Psoas muscle (tissue), 7 donors: ENCODE measurements at regions not wholly inside any gene's neighbourhood (a gene's known extent, or its start where the extent isn't known, plus 50 kb on each side); places are given as distances from the start of the nearest gene placed in this dataset.
"Not testable (repeated sequence)": the region's sequence is repeated elsewhere in the genome, so short reads cannot be mapped to it uniquely, and the experiment has no call there.

ENCODE experiments used
- ATAC-seq, 4 donors: fragments of 200-7000 bp; cut with Tn5 transposase; one replicate each; pipeline ENCODE4 v1.9.1; 2020; ENCODE audit warnings: moderate library complexity in 3 of 4, mild to moderate bottlenecking in 2 of 4
- DNase-seq, 2 donors: peaks; one replicate each; pipeline ENCODE4 v3.0.0-alpha.2; 2020
- H3K27ac ChIP-seq: fragments of 200-600 bp; one replicate; pipeline ENCODE4 v1.8.0; 2022
- H3K27me3 ChIP-seq, 3 donors: fragments of 200-600 bp in 1 of 3; one replicate each; pipeline versions ENCODE4 v1.6.1 to v1.8.0; 2013 to 2022; ENCODE audit warnings: low read length in 2 of 3, mild to moderate bottlenecking in 2 of 3, moderate library complexity in 1 of 3; ENCODE audit not compliant: insufficient read depth in 3 of 3
- H3K36me3 ChIP-seq, 2 donors: fragments of 200-600 bp in 1 of 2; one replicate each; pipeline versions ENCODE4 v1.6.1 to v1.8.0; 2013 to 2022; ENCODE audit warnings: low read depth in 1 of 2, mild to moderate bottlenecking in 1 of 2, moderate library complexity in 1 of 2; ENCODE audit not compliant: insufficient read depth in 1 of 2
- H3K4me1 ChIP-seq: fragments of 200-600 bp; one replicate; pipeline ENCODE4 v1.8.0; 2022
- H3K4me3 ChIP-seq: fragments of 200-600 bp; one replicate; pipeline ENCODE4 v1.8.0; 2022; ENCODE audit warnings: mild to moderate bottlenecking
- H3K9me3 ChIP-seq: fragments of 200-600 bp; one replicate; pipeline ENCODE4 v1.8.0; 2022
- WGBS, 3 donors: extraction: QIAGEN DNeasy Blood & Tissue Kit; methylation state at CpG; one replicate each; pipeline versions ENCODE4 v1.1.6 to v1.1.7; 2013; 5-methylcytosine and 5-hydroxymethylcytosine counted together
- intact Hi-C, 2 donors: fragments of 100-400 bp; cut with DNase I; formaldehyde crosslinking; loops; one replicate each; pipeline versions ENCODE4 v1.11.0 to v1.14.2; 2022
- TF ChIP-seq, protein P1 (sequence below): fragments of 200-600 bp; IDR thresholded peaks from one replicate; pipeline ENCODE4 v1.8.0; 2022; ENCODE audit warnings: antibody characterized with exemption
- donor health status: healthy with polysubstance abuse.
- donor health status: DM: no; HTN: no; CAD: no; lungs with moderate emphysema.
- donor health status: Bipolar disorder and iron deficiency.
- donor health status: healthy.
- donor health status: DM: yes; HTN: yes; CAD: no.
- donor health status: DM: no; HTN: no; CAD: no.
- donor health status: DM: yes; HTN: yes; CAD: no.

DNA sequence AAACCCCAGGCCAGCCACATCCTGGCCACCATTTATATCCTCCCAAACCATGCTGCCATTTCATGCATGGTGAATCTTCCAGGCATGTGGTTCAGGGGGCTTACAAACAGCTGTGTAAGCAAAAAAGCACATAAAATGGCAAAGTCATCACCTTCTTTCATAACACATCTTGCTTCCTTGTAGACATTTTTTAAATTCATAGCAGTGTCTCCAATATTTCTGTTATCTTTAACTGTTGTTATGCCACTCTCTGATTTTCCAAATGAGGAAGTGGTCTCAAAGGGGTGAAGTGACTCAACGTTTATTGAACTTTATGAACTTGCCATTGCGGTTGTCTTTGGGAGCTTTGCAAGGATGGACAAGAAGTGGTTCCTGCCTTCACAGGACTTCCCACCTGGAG lies 264.4 kb downstream of the MEX3B start:
- no peak for DNase-seq
- intact Hi-C loops, result no loop called here

DNA sequence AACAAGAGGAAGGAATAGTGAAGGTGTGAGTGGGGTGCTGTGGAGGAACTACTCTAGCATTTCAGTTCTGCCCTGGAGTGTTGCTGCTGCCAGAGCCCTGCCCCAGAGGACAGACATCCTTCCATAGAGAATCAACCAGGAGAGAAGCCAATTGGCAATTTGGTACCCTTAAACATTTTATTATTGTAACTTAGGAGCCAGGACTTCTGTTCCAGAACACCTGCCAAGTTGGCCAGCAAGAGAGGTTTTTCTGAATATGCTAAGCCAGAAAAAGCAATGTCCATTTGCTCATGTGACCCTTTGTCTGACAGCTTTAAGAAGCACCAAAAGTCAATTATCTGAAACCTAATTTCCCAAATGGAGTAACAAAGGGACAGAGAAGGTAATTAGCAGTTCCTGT lies 264.9 kb downstream of the MEX3B start:
- no peak overlapping the region for H3K4me3 ChIP-seq
- H3K36me3 ChIP-seq, result no peaks in the 10 kb centered on the region
- intact Hi-C loops, result no loop called here
- no peaks in the 10 kb centered on the region for H3K27me3 ChIP-seq
- DNase-seq (no peak), ATAC-seq (no peak)
- H3K4me1 ChIP-seq, result no peaks in the 10 kb centered on the region
- H3K9me3 ChIP-seq, result no peaks in the 10 kb centered on the region
- no peak overlapping the region for H3K27ac ChIP-seq
- TF ChIP-seq, protein P1, sequence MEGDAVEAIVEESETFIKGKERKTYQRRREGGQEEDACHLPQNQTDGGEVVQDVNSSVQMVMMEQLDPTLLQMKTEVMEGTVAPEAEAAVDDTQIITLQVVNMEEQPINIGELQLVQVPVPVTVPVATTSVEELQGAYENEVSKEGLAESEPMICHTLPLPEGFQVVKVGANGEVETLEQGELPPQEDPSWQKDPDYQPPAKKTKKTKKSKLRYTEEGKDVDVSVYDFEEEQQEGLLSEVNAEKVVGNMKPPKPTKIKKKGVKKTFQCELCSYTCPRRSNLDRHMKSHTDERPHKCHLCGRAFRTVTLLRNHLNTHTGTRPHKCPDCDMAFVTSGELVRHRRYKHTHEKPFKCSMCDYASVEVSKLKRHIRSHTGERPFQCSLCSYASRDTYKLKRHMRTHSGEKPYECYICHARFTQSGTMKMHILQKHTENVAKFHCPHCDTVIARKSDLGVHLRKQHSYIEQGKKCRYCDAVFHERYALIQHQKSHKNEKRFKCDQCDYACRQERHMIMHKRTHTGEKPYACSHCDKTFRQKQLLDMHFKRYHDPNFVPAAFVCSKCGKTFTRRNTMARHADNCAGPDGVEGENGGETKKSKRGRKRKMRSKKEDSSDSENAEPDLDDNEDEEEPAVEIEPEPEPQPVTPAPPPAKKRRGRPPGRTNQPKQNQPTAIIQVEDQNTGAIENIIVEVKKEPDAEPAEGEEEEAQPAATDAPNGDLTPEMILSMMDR, result no peak

More for the DNA sequence above, 264.4 kb downstream of the MEX3B start:
- H3K9me3 ChIP-seq, result no peaks in the 10 kb centered on the region
- no peaks in the 10 kb centered on the region for H3K27me3 ChIP-seq
- no peaks in the 10 kb centered on the region for H3K4me1 ChIP-seq
- no peak overlapping the region for H3K4me3 ChIP-seq
- WGBS, 3 donors, result 63% methylated on average over 2 of the region's 2 CpGs
- no peaks in the 10 kb centered on the region for H3K36me3 ChIP-seq
- H3K27ac ChIP-seq, result no peak overlapping the region
- TF ChIP-seq, protein P1, result no peak
- no peak for ATAC-seq

DNA sequence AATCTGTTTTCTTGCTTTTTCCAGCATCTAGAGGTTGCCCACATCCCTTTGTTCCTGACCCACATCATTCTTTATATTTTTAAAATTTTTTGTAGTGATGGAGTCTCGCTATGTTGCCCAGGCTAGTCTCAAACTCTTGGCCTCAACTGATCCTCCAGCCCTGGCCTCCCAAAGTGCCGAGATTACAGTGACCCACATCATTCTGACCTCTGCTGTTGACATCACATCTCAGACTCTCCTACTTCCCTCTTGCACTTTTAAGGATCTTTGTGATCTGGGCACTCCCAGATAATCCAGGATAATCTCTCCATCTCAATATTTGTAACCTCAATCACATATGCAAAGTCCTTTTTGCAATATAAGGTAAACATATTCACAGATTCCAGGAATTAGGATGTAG lies 266.6 kb downstream of the MEX3B start:
- intact Hi-C loops, result no loop called here
- no peak for ATAC-seq
- Histone ChIP-seq H3K36me3 (no peaks in the 10 kb centered on the region), H3K27me3 (no peaks in the 10 kb centered on the region), H3K27ac (no peak overlapping the region), H3K4me1 (no peaks in the 10 kb centered on the region), H3K9me3 (no peaks in the 10 kb centered on the region), H3K4me3 (no peak overlapping the region)
- no peak for DNase-seq
- TF ChIP-seq, protein P1, result no peak
- WGBS, 3 donors, result 94 to 100% (median 98%) methylated on average over 2 of the region's 2 CpGs

DNA sequence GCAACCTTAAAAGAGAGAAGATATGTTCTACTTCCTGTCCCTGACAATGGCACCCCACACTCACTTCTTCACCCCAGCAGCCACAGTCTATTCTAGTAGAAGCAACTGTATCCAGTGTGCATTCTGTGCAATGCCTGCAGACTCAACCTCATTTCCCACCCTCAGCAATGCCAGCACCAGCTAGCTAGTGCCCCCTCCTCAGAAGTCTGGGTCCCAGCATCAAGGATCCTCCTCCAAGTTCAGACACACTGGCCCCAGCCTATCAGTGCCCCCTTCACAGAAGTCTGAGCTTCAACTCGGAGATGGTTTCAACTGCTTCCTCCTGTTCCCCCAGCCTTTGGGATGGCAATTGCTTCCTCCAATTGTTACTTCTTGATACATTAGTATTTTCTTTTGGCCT lies 268.3 kb downstream of the MEX3B start:
- H3K27me3 ChIP-seq, result no peaks in the 10 kb centered on the region
- intact Hi-C loops, result no loop called here
- WGBS, 3 donors, result 50 to 71% (median 64%) methylated on average over 1 of the region's 1 CpG
- no peak overlapping the region for H3K4me3 ChIP-seq
- ATAC-seq, result no peak
- TF ChIP-seq, protein P1, result no peak
- no peaks in the 10 kb centered on the region for H3K9me3 ChIP-seq
- H3K4me1 ChIP-seq, result no peaks in the 10 kb centered on the region
- H3K36me3 ChIP-seq, result no peaks in the 10 kb centered on the region
- no peak for DNase-seq
- H3K27ac ChIP-seq, result no peak overlapping the region

DNA sequence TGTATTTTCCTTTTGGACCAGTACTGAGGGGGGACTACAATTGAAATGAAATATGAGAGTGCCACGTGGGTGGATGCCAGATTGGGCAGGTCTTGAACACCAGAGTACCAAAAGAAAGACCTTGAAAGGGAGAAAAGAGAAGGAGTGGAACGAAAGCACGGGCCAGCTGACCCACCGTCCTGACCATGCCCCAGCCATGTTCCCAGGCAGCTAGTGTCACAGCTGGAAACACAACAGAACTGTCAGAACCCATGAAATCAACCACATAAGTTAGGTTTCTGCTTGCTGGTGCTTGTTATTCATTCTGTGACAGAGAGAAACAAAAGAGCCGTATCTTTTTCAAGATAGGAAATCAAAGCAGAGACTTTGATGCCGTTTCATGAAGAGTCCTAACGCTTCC lies 268.8 kb downstream of the MEX3B start:
- TF ChIP-seq, protein P1, result no peak
- Histone ChIP-seq H3K4me1 (no peaks in the 10 kb centered on the region), H3K27me3 (no peaks in the 10 kb centered on the region), H3K9me3 (no peaks in the 10 kb centered on the region), H3K36me3 (no peaks in the 10 kb centered on the region), H3K4me3 (no peak overlapping the region), H3K27ac (no peak overlapping the region)
- intact Hi-C loops, result no loop called here
- WGBS, 3 donors, result 37 to 52% (median 40%) methylated on average over 7 of the region's 7 CpGs
- DNase-seq (no peak), ATAC-seq (no peak)

DNA sequence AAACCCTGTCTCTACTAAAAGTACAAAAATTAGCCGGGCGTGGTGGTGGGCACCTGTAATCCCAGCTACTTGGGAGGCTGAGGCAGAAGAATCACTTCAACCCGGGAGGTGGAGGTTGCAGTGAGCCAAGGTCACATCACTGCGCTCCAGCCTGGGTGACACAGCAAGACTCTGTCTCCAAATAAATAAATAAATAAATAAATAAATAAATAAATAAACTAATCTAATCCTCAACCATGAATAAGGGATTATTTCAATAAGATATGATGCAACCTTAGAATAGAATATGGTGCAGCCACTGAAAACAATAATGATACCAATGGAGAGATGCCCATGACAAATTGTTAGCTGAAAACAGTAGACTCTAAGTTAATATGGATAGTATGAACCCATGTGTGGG lies 270.0 kb downstream of the MEX3B start:
- H3K4me1 ChIP-seq, H3K4me3 ChIP-seq, H3K36me3 ChIP-seq, DNase-seq, H3K27ac ChIP-seq, ATAC-seq, H3K27me3 ChIP-seq, H3K9me3 ChIP-seq, intact Hi-C loops: not testable (repeated sequence)
- WGBS, 3 donors, result 96 to 99% (median 97%) methylated on average over 4 of the region's 4 CpGs
